Activated T-helper 1 cell treated with Interleukin-2 at 50 U/mL for 16 hours (primary cell): ENCODE measurements at regions not wholly inside any gene's neighbourhood (a gene's known extent, or its start where the extent isn't known, plus 50 kb on each side); places are given as distances from the start of the nearest gene placed in this dataset.

ENCODE experiments used
- DNase-seq: peaks from one replicate; pipeline ENCODE4 v3.0.0-alpha.2; 2020; ENCODE audit warnings: low read depth

DNA sequence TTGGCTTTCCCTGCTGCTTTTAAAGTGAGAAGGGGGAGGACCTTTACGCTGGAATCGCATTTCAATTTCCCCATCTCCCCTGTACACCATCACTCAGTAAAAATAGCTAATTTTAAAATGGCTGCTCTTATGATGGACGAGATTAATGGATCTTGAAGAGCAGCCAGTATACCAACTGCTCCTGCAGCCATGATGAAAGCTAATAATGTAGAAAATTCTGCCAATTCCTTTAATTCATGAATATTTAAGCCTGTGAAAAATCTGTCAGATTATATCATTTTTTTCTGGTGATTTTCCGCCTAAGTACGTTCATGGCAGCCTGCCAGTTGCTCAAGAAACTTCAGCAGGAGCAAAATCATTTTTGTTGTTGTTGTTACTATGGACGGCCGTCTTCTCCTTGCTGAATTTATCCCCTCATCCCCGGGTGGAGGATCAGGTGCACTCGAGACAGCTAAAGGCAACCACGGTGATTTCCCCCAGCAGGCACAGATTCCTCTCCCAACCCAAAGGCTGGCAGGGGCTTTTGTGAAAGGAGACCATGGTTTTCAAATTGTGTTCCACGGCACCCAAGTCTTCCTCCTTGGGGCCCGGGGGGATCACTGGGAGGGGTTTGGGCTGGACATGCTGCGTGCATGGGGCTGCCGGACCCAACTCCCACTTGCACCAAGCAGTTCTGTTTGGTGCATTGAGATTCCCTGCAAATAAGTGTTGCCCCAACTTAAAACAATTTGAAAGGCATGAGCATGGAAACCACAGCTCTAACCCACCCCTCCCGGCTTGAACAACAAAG, 289.6 kb downstream of the UACA start:
- no peak for DNase-seq

DNA sequence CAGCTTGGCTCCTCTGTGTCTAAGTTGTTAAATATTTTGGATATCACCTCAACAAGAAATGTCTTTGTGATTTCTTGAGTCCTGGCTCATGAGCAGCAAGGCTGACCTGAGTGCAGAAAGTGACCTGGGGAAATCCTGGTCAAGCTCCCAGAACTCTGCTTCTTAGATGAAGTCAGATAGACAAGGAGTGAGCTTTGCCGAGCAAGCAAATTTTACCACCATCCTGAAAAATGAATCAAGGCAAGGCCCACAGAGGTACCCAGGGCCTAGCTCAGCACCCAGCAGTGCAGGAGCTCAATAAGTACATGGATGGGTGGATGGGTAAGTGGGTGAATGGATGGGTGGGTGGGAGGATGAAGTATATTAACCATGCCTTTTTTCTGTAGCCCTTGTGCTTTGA, 291.8 kb downstream of the UACA start:
- DNase-seq: no peak

DNA sequence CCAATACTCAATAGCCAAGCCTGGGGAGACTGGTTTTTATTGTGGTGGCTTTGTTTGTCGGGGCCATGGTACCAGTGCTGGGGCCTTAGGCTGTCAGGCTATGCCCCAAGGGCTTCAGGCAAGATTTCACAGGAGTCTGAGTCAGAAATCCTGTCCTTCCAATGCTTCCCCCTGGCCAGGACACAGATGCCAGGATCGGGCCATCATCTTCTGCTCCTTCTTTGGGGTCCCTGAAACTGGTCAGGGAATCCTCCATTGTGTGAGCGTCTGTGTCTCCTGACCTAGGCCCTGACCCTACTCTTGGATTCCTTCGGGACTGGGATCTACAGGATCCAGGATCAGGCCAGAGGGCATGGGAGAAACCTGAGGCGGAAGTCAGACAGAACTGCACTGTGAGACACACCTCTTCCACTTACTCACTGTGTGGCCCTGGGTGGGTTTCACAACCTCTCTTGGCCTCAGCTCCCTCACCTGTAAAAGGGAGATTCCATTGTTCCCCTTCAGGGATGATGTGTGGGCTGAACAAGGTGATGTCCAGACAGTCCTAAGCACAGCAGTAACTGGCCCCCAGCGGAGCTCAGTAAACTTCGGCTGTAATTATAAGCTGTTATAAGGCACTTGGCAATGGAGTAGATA, 292.7 kb downstream of the UACA start:
- DNase-seq: no peak

DNA sequence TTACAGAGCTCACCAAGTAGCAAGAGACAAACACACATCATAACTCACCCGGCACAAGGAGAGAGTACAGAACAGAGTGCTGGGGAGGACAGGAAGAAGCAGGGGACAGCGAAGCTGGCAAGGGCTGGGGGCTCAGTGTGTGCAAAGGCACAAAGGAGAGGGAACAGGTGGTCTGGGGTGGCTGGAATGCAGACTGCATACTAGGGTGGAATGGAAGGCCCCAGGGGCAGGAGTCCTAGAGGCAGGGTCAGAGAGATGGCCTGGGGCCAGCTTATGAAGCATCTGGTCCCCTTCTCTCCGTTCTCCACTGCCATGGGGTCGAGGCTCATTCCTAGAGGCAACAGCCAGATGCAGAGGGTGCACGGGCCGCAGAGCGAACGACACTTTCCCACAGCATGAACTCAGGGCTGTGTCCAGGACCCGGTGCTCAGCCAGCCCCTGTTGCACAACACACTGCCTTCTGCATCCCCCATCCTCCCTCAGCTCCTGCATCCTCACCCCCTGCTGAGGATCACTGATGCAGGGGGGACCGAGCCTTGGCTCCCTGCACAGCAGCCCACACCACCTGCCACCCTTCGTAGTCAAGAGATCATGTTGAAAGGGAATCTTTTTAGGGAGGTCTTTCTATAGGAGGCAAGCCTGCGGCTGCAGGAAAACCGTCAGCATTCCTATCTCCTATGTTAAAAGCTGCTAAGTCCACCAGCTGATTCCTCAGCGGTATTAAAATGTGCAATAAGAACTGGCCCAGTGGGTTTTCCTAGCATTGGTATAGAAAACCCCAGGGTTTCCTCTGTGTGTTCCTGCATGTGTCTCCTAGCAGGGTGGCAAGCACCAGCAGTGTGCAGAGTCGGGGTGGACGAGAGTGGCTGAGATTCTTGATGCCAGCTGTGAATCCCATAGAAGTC, 293.5 kb downstream of the UACA start:
- DNase-seq: no peak

DNA sequence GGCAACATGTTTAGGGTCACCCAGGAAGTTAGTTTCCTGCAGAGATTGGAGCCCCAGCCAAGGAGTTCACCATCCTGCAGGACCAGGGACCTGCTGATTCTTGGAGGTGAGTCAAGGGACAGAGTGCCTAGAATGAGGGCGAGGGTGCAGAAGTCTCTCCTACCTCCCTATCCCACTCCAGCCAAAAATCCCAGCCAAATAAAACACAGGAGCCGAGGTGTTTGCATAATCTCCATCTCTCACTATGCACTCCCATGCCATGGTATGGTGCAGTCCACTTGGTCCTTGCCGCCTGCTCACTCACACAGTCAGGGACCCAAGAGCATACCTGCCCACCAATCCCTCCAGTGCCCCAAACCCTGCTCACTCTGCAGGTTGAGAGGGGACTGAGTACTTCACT, 294.2 kb downstream of the UACA start:
- DNase-seq: no peak

DNA sequence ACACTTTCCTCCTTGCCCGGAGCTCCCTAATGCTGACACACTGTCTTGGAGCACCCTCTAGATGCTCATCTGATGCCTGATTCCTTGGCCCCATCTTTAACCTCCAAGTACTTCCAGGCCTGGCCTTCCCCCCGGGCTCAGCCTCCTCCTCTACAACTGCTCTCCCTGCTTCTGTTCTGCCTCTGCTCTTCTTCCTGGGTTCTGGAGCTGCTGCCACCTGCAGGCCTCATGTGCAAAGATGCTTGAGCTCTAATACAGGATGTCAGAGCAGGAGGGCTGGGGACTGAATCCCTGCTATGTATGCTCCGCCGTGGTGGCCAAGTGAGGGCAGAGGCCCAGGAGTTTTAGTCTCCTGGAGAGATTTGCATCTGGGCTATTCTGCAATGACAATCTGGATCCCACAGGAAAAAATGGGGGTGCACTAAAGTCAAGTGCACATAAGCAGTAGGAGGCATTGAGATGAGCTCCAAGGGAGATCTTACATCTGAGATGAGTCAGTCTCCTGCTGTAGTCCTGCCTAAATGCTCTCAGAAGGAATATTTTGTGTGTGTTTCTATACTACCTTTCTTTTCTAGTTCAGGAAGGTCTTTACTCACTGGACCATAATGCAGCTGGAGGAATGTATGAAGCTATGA, 296.3 kb downstream of the UACA start:
- peak; percentile 29 for DNase-seq

DNA sequence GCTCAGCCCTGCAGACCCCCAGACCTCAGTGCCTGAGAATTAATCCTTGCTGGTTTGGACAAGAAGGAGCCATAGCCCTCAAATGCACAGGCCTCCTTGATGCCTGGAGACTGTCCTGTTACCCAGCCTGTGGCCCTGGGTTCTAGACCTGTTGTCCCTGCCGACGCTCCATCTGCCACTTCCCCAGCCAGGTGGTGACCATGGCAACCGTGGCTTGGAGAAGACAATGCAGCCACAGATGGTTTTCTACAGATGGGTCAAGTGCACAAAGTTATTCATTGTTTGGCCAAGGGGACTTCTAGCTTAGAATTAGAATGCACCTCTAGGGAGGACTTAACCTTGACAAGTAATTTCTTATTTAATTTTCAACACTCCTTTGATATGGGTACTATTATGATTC, 297.1 kb downstream of the UACA start:
- DNase-seq: no peak

DNA sequence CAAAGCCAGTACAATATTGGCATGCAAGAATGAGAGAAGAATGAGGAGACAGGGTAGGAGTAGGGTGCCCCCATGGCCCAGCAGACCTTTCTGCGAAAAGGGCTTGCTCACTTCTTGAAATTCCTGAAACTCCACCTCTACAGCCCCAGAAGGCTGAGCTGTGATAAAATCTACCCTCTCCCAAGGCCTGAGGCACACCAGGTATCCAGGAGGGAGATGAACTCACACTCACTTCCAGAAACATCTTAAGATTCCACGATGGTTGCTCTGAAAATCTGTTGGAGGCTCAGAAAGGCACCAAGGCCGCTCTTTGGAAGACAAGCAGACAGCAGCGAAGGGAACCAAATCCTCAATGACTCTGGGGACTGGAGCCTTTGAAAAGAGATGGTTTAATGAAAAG, 297.5 kb downstream of the UACA start:
- no peak for DNase-seq

DNA sequence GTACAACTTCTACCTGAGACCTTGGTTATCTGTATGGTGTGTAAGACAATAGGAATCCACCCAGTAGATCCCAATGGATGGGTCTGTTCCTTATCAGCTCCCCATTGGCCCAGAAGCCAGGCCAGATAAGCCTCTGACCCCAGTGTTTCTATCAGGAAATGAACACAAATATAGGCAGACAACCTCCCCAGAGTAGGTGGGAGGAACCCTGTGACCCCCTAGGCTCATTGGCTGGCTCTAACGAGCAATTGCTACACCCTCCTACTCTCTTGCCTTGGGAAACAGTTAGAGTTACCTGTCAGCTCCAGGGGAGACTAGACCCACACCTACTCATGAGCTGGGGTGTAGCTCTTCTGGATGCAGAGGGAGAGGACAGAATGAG, 299.9 kb downstream of the UACA start:
- DNase-seq: no peak

DNA sequence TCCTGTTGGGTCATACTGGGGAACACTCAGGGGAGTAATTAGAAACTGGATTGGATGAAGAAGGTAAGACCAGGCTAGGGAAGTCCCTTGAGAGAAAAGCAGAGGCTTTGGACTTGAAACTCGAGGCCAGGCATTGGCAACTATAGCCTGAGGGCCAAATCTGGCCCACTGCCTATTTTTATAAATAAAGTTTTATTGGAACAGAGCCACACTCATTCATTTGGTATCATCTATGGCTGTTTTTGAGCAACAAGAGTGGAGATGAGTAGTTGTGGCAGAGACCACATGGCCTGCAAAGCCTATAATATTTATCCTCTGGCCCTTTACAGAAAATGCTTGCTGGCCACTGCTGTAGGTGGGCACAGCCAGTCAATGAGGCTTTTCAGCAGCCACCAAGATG, 301.4 kb downstream of the UACA start:
- DNase-seq: no peak

DNA sequence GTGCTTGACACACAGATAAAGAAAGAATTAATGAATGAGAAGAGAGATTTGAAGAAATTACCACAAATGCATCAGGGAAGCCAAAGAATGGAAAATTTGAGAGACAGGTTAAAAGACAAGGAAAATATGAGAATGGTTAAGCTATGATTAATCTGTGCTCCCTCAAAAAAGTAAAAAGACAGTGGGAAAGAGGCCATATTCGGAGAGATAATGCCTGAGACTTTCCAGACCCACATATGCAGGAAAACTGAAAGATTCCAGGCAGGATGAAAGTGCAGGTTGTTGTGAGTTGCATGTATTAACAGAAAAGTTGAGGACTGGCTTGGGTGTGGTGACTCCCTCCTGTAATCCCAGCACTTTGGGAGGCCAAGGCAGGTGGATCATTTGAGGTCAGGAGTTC, 302.3 kb downstream of the UACA start:
- no peak for DNase-seq

DNA sequence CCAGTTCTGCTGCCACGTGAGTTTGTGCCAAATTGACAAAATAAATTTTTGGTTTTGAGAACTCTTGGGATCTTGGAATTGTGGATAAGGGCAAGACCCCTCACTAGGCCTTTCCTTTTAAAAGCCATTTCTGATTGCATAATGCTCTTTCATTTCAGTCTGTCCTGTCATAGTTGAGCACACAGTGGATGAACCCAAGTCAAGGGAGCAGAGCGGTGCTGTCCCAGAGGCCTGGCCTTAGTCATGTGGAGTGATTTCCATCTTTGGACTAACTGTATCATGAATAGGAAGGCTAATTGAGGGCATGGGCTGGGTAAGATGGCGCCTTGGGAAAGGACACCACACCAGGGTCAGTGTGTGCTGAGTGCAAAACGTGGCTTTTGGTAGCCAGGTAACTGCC, 304.0 kb downstream of the UACA start:
- DNase-seq: no peak

DNA sequence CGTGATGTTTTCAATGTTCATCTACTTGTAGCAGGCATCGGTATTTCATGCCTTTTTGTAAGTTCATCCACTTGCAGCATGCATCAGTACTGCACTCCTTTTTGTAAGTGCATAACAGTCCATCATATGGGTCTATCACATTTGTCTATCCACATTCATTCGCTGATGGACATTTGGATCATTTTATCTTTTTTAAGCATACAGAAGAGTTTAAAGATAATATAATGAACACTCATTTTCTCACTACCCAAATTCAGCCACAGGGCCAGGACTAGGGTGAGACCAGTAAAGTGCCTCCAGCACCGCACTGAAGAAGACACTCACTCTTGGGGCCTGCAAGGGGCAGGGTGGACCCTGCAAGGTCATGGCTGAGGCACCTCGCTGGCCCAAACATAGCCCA, 309.6 kb downstream of the UACA start:
- DNase-seq: no peak

DNA sequence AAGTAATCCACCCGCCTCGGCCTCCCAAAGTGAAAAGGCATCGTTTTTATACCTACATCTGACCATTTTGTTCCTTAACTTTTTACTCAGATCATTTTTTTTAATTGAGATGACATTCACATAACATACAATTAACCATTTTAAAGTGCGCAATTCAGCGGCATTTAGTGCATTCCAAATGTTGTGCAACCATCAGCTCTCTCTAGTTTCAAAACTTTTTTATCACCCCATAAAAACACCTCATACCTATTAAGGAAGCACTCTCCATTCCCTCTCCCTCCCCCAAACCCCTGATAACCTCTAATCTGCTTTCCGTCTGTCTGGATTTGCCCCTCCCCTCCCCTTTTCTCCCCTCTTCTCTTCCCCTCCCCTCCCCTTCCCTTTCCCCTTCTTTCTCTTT, 310.1 kb downstream of the UACA start:
- no peak for DNase-seq

DNA sequence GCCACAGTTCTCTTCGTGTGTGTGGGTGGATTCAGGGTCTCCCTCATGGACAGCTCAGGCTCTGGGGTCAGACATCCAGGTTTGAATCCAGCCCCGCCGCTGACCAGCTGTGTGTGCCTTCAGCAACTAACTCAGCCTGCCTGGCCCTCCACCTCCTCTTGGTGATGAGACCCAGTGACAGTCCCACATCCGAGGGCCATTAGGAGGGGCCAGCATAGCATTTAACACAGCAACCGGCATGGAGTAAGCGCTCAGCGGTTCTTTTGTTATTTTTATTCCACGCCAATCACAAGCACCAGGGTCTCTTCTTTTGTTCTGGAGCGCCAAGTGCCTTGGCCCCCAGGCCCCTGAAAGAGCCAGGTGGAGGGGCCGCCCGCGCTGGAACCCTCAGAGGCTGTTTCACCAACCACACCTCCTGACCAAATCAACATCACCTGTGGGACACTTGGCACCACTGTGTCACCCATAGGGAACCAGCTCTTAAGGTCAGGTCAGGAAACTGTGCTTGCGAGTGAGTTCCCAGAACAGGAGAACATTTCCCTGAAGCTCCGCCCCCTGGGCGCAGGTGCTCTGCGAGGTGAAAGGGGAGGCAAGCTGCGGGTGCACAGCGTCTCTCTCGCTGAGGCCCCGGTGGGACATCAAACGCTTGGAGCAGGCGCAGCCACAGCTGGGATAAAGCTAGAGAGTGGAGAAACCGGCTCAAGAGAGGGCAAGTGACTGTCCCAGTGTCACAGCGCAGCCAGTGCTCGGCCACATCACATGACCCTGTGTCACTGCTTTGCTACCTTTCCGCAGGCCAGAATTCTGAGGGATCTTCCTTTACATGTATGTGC, 311.3 kb downstream of the UACA start:
- DNase-seq: peak; percentile 34

DNA sequence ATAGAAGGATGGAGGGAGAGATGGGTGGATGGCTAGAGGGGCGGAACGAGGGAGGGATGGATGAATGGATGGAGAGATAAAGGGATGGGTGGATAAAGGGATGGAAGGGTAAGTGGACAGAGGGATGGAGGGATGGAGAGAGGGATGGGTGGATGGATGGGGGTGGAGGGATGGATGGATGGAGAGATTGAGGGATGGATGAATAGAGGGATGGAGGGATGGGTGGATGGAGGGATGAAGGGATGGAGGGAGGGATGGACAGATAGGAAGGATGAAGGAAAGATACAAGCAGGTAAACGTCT, 313.3 kb downstream of the UACA start:
- no peak for DNase-seq

DNA sequence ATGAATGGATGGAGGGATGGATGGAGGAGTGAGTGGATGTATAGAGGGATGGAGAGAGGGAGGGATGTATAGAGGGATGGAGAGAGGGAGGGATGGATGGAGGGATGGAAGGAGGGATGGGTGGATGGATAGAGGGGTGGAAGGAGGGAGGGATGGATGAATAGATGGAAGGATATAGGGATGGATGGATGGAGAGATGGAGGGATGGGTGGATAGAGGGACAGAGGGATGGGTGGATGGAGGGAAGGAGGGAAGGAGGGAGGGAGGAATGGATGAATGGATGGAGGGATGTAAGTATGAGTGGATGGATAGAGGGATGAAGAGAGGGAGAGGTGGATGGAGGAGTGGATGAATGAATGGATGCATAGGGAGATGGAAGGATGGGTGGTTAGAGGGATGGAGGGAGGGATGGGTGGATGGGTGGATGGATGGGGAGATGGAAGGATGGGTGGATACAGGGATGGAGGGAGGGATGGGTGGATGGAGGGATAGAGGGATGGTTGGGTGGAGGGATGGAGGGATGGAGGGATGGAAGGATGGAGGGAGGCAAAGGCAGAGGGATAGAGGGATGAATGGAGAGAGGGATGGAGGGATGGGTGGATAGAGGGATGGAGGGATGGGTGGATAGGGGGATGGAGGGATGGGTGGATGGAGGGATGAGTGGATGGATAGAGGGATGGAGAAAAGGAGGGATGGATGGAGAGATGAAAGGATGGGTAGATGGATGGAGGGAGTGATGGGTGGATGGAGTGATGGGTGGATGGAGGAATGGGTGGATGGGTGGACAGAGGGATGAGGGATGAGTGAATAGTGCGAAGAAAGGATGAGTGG, 313.8 kb downstream of the UACA start:
- DNase-seq: no peak

DNA sequence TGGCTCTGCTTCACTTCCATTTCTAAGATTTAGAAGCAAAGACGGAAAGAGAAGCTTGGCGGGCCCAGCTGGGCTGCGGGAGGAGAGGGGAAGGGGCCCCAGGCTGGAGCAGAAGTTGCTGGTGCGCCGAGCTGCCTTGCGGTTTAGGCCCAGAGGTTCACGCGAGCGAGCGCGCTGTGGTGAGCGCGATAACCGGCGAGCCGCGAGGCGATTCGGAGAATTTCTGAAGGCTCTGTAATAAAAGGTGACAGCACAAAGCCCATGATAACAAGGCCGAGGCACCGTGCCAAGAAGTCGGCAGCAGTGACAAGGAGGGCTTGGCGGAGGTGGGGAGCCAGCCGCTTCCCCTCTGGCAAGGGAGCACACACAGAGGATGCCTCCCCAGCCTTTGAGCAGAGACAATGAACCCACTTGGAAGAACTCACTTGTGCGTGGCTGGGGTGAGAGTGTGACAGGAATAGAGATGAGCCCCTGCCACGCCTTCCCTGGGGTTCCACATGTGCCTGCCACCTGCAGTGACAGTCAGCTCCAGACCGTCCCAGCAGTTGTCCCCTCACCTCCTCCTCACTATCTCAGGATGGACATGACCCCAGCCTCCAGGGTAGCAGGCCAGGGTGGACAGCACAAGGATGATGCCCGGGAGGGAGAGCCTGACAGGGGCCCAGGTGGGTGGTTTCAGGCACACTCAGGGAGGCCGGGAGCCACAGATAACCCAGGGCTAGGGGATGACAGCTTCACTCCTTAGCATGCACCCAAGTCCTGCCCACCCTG, 315.2 kb downstream of the UACA start:
- DNase-seq: peak; percentile 25

DNA sequence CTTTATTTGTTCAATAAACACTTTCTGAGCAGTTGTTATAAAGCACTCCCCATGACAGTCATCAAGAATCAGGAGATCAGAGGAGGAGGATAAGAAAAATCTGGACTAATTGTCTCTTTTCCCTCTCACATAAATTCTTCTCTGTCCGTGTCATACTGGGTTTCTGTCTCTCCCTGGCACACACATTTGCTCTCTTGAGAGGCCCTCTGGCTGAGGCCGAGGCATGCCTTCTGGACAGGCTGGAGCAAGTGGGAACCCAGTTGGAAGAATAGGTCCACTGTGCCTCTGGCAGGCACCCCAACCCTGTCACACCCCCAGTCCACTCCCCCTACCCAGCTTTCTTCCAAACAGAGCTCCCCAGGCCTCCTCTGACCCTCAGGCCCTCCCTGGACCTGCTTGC, 315.8 kb downstream of the UACA start:
- DNase-seq: no peak

DNA sequence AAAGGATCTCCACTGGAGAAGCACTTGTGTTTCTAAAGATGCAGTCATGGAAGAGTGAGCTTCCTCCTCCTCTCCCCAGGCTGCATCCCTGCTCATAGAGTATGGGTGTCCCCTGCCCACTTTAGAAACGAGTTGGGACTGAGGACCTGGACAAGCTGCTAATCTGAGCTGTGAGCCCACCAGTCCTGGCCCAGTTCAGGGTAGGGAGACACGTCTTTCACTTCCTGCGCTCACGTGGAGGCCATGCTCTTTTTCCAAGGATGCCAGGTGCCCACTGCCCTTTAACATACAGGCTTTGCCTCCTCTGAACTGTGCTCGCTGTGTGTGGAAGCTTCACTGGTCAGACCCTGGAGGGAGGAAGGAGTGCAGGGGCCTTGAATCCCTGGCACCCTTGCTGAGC, 316.3 kb downstream of the UACA start:
- DNase-seq: no peak
